HEK293T (cell line): ENCODE measurements at regions not wholly inside any gene's neighbourhood (a gene's known extent, or its start where the extent isn't known, plus 50 kb on each side); places are given as distances from the start of the nearest gene placed in this dataset.
"Not testable (repeated sequence)": the region's sequence is repeated elsewhere in the genome, so short reads cannot be mapped to it uniquely, and the experiment has no call there.

Experiments used
- CTCF ChIA-PET: fragments of 350-600 bp; formaldehyde crosslinking; extraction: SDS; loops from one replicate; lab custom pipeline; 2021; ENCODE audit warnings: antibody characterized with exemption, inconsistent platforms; lab: Yijun Ruan, JAX
- POLR2A ChIA-PET: fragments of 350-600 bp; formaldehyde crosslinking; extraction: SDS; loops from one replicate; lab custom pipeline; 2020; ENCODE audit warnings: antibody characterized with exemption, inconsistent platforms; lab: Yijun Ruan, JAX
- DNase-seq: peaks from one replicate; pipeline ENCODE4 v3.0.0; 2012; ENCODE audit warnings: mixed read lengths; ENCODE audit errors: extremely low spot score
- ARNT ChIP-seq: fragments of 450-650 bp; IDR thresholded peaks from 2 replicates; pipeline ENCODE4 v1.6.1; 2017; ENCODE audit warnings: mild to moderate bottlenecking
- BHLHE40 ChIP-seq: fragments of 450-650 bp; IDR thresholded peaks from 2 replicates; pipeline ENCODE4 v1.6.1; 2016; ENCODE audit warnings: mild to moderate bottlenecking, moderate library complexity, borderline replicate concordance
- CTBP1 ChIP-seq: fragments of 450-650 bp; IDR thresholded peaks from 2 replicates; pipeline ENCODE4 v1.6.1; 2016; ENCODE audit warnings: borderline replicate concordance
- ELF4 ChIP-seq: fragments of 450-650 bp; IDR thresholded peaks from 2 replicates; pipeline ENCODE4 v1.6.1; 2017; ENCODE audit warnings: antibody characterized with exemption
- FOXA1 ChIP-seq: fragments of 450-650 bp; IDR thresholded peaks from 2 replicates; pipeline ENCODE4 v1.6.1; 2016; ENCODE audit warnings: mild to moderate bottlenecking
- FOXK2 ChIP-seq: fragments of 450-650 bp; IDR thresholded peaks from 2 replicates; pipeline ENCODE4 v1.6.1; 2016; ENCODE audit warnings: mild to moderate bottlenecking
- FOXM1 ChIP-seq: fragments of 450-650 bp; IDR thresholded peaks from 2 replicates; pipeline ENCODE4 v1.6.1; 2017; ENCODE audit warnings: mild to moderate bottlenecking, borderline replicate concordance
- HDGF ChIP-seq: fragments of 450-650 bp; IDR thresholded peaks from 2 replicates; pipeline ENCODE4 v1.6.1; 2017; ENCODE audit warnings: antibody characterized with exemption, borderline replicate concordance
- L3MBTL2 ChIP-seq: fragments of 450-650 bp; conservative IDR thresholded peaks from 2 replicates; pipeline ENCODE4 v1.6.1; 2016; ENCODE audit warnings: mild to moderate bottlenecking
- LEF1 ChIP-seq: fragments of 450-650 bp; IDR thresholded peaks from 2 replicates; pipeline ENCODE4 v1.6.1; 2017; ENCODE audit warnings: mild to moderate bottlenecking, borderline replicate concordance
- NFRKB ChIP-seq: fragments of 450-650 bp; IDR thresholded peaks from 2 replicates; pipeline ENCODE4 v1.6.1; 2016; ENCODE audit warnings: mild to moderate bottlenecking, moderate library complexity
- PKNOX1 ChIP-seq: fragments of 450-650 bp; IDR thresholded peaks from 2 replicates; pipeline ENCODE4 v1.6.1; 2016
- SP1 ChIP-seq: fragments of 450-650 bp; IDR thresholded peaks from 2 replicates; pipeline ENCODE4 v1.6.1; 2017
- SUZ12 ChIP-seq: fragments of 450-650 bp; IDR thresholded peaks from 2 replicates; pipeline ENCODE4 v1.6.1; 2016; ENCODE audit warnings: mild to moderate bottlenecking
- TARDBP ChIP-seq: fragments of 450-650 bp; IDR thresholded peaks from 2 replicates; pipeline ENCODE4 v1.6.1; 2016
- ZNF384 ChIP-seq: fragments of 450-650 bp; IDR thresholded peaks from 2 replicates; pipeline ENCODE4 v1.6.1; 2016

- no peak for TF ChIP-seq CTBP1
- no peak for TF ChIP-seq FOXK2
- TF ChIP-seq NFRKB, result no peak
- no peak for TF ChIP-seq HDGF
- no peak for TF ChIP-seq ARNT
- TF ChIP-seq LEF1, result no peak
- no peak for TF ChIP-seq FOXM1
- TF ChIP-seq L3MBTL2, result no peak
- ChIA-PET CTCF (no interaction called here), POLR2A (no interaction called here)
- DNase-seq, result no peak
Measured at GRCh38 chr6:60991427-60992028, 1294.5 kb downstream of the KHDRBS2 start.

- ChIA-PET CTCF (no interaction called here), POLR2A (no interaction called here)
- DNase-seq, result no peak
- no peak for TF ChIP-seq L3MBTL2
- TF ChIP-seq ARNT, result no peak
- no peak for TF ChIP-seq BHLHE40
- no peak for TF ChIP-seq SP1
- TF ChIP-seq ELF4, result no peak
- TF ChIP-seq TARDBP, result no peak
- TF ChIP-seq ZNF384, result no peak
- no peak for TF ChIP-seq FOXM1
- TF ChIP-seq LEF1, result no peak
- TF ChIP-seq CTBP1, result no peak
- TF ChIP-seq FOXK2, result no peak
- TF ChIP-seq NFRKB, result no peak
- TF ChIP-seq SUZ12, result no peak
- no peak for TF ChIP-seq FOXA1
- no peak for TF ChIP-seq PKNOX1
- TF ChIP-seq HDGF, result no peak
Measured at GRCh38 chr6:60952500-60952899, 1333.5 kb downstream of the KHDRBS2 start.

- POLR2A ChIA-PET, DNase-seq, CTCF ChIA-PET: not testable (repeated sequence)
Measured at GRCh38 chr6:60950221-60950923, 1335.7 kb downstream of the KHDRBS2 start.

GRCh38 chr6:60947416-60947815 is 1338.6 kb downstream of the KHDRBS2 start:
- DNase-seq, CTCF ChIA-PET, POLR2A ChIA-PET: not testable (repeated sequence)

GRCh38 chr6:60944803-60945202 is 1341.2 kb downstream of the KHDRBS2 start:
- CTCF ChIA-PET, DNase-seq, POLR2A ChIA-PET: not testable (repeated sequence)

GRCh38 chr6:60935970-60936369 is 1350.1 kb downstream of the KHDRBS2 start:
- CTCF ChIA-PET, DNase-seq, POLR2A ChIA-PET: not testable (repeated sequence)

GRCh38 chr6:60919652-60920051 is 1366.4 kb downstream of the KHDRBS2 start:
- CTCF ChIA-PET, POLR2A ChIA-PET, DNase-seq: not testable (repeated sequence)

GRCh38 chr6:60903860-60904259 is 1382.2 kb downstream of the KHDRBS2 start:
- CTCF ChIA-PET, DNase-seq, POLR2A ChIA-PET: not testable (repeated sequence)

GRCh38 chr6:60893374-60893773 is 1392.7 kb downstream of the KHDRBS2 start:
- POLR2A ChIA-PET, DNase-seq, CTCF ChIA-PET: not testable (repeated sequence)

- TF ChIP-seq ARNT (no peak), FOXA1 (no peak), FOXM1 (no peak), SP1 (no peak), FOXK2 (no peak), CTBP1 (no peak), BHLHE40 (no peak), TARDBP (no peak), SUZ12 (no peak), LEF1 (no peak), HDGF (no peak), NFRKB (no peak), ZNF384 (no peak)
- ChIA-PET CTCF (no interaction called here), POLR2A (no interaction called here)
- DNase-seq, result no peak
Measured at GRCh38 chr6:60891606-60892005, 1394.4 kb downstream of the KHDRBS2 start.

GRCh38 chr6:60877396-60877795 is 1408.6 kb downstream of the KHDRBS2 start:
- DNase-seq, POLR2A ChIA-PET, CTCF ChIA-PET: not testable (repeated sequence)

GRCh38 chr6:60870779-60871178 is 1415.2 kb downstream of the KHDRBS2 start:
- POLR2A ChIA-PET, CTCF ChIA-PET: not testable (repeated sequence)

More at GRCh38 chr6:60870779-60871178, 1415.2 kb downstream of the KHDRBS2 start:
- DNase-seq, result not testable (repeated sequence)
